ENCODE measurements at regions not wholly inside any gene's neighbourhood (a gene's known extent, or its start where the extent isn't known, plus 50 kb on each side); places are given as distances from the start of the nearest gene placed in this dataset.

GRCh38 chr15:45827275-45827674, 192.4 kb downstream of the SQOR start:
- Histone ChIP-seq H2BK5ac (ENCODE audit: insufficient read length, low read length) (no peak overlapping the region), H3K79me1 (ENCODE audit: insufficient read depth, low read depth, low read length, poor library complexity, severe bottlenecking) (no peaks in the 10 kb centered on the region), H2BK120ac (ENCODE audit: low read depth, low read length, poor library complexity, severe bottlenecking) (no peak overlapping the region), H2BK15ac (ENCODE audit: low read depth, low read length) (no peak overlapping the region), H3K18ac (ENCODE audit: insufficient read length, low read depth, low read length) (no peak overlapping the region), H3K79me2 (ENCODE audit: insufficient read depth, low read length) (no peaks in the 10 kb centered on the region), H3K23me2 (ENCODE audit: insufficient read length, low read depth, low read length, poor library complexity, severe bottlenecking) (no peaks in the 10 kb centered on the region), H2AK5ac (ENCODE audit: insufficient read length, low read length) (no peak overlapping the region), H3K14ac (ENCODE audit: insufficient read depth, low read length) (no peak overlapping the region), H4K20me1 (ENCODE audit: control insufficient read depth, insufficient read depth, insufficient read length) (no peaks in the 10 kb centered on the region), H3K23ac (ENCODE audit: insufficient read length, low read depth, low read length) (no peak overlapping the region), H3K27ac (ENCODE audit: insufficient read length, low read depth, low read length) (no peak overlapping the region), H4K5ac (ENCODE audit: insufficient read length, low read depth, low read length) (no peak overlapping the region), H4K91ac (ENCODE audit: insufficient read length, low read depth, low read length) (no peak overlapping the region), H2AFZ (ENCODE audit: low read length) (no peak overlapping the region), H3K4me1 (ENCODE audit: insufficient read depth, low read length) (no peaks in the 10 kb centered on the region), H3T11ph (ENCODE audit: low read length) (no peak overlapping the region), H2BK20ac (ENCODE audit: low read depth, low read length, poor library complexity, severe bottlenecking) (no peak overlapping the region), H3K27me3 (ENCODE audit: insufficient read depth, low read length) (no peaks in the 10 kb centered on the region), H3K4ac (ENCODE audit: low read depth, low read length) (no peak overlapping the region), H4K8ac (replicated peaks; ENCODE audit: insufficient read length, low read depth, low read length) (no peak overlapping the region), H3K9me3 (ENCODE audit: control insufficient read depth, low read depth, low read length) (no peaks in the 10 kb centered on the region), H3K4me2 (ENCODE audit: insufficient read depth, insufficient read length, low read length) (no peak overlapping the region), H3K56ac (ENCODE audit: insufficient read length, low read depth, low read length) (no peak overlapping the region), H2BK12ac (ENCODE audit: insufficient read length, low read depth, low read length) (no peak overlapping the region), H3K9ac (ENCODE audit: extremely low read depth, insufficient read length, low read length) (no peak overlapping the region)
- Mint-ChIP-seq H3K4me1 (no peaks in the 10 kb centered on the region; a peak in 1 of 4 replicates), H3K27ac (no peak overlapping the region), H3K4me3 (no peak overlapping the region), H3K36me3 (ENCODE audit: insufficient read depth in 1 of 3, low read depth in 3 of 3) (peaks cover 0 to 11% (median 6%) of the 10 kb centered on the region in 3 experiments; a peak in 3 of 7 replicates), H3K27me3 (ENCODE audit: low read depth) (no peaks in the 10 kb centered on the region; the same call in 1 of the 2 replicates), H3K9me3 (peaks cover 17 to 23% of the 10 kb centered on the region in 2 experiments)
- TF ChIP-seq CTCF (conservative IDR thresholded peaks at IDR 0.05): no peak
- WGBS (ENCODE audit: extremely low coverage, insufficient read length, low lambda C conversion rate): no CpG with 5 or more reads among the region's 4 CpGs
- DNase-seq: no peak

All from H9 (cell line).